ENCODE measurements at regions not wholly inside any gene's neighbourhood (a gene's known extent, or its start where the extent isn't known, plus 50 kb on each side); places are given as distances from the start of the nearest gene placed in this dataset.

DNA sequence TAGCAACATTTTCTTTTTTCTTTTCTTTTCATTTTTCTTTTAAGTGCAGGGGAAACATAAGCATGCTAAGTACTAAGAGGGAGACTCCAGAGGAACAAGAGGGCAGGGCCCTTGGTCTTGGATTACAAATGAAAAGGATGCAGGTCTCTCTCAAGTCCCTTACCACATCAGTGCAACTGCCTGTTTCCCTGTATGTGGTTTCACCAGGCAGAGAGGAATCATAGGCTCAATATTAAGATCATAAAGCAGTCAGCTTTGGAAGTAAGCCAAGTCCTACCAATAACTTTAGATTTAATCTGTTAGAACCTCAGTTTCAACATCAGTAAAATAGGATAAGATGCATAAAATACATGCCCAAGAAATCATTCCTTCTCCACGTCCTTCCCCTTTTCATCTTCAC, 422.7 kb upstream of the PAPPA start:
- H3K27me3 ChIP-seq (ENCODE audit: insufficient read depth, low read length, poor library complexity) = no peaks in the 10 kb centered on the region
- WGBS (ENCODE audit: extremely low coverage, insufficient coverage, low lambda C conversion rate) = 100% methylated on average over 1 of the region's 1 CpG
- no peak overlapping the region for H3K4me2 ChIP-seq (ENCODE audit: low read length)

DNA sequence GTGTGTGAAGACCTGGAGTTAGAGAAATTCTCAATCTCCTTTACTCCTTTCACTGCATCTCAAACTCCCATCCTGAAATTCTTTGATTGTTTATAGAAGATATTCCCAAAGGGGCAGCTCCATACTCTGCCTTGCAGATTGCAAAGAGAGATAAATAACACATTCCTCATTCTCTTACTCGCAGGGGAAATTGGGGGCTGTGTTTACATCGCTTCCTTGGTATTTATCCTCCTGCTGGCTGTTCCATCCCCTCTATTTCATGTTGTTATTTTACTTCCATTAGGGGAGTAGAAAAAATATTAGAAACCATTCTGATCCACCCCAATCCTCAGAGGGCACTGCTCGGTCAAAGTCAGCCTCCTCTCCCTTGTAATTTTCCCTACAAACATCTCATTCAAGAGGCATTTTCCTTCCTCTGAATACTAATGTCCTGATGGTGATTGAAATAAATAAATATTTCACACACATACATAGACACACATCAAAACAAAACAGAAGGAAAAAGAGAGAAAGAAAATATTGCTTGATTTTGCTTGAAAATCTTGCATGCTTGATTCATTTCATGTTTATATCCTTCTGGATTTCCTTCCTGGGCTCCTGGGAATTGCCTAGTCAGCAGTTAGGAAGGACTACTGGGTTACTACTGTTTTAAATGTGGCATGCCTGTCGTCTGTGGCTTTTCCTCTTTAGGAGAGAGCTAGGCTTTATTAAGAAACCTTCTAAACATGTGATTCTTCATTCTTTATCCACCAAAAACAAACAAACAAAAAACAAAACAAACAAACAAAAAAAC, 420.1 kb upstream of the PAPPA start:
- no peak overlapping the region for H3K23ac ChIP-seq (ENCODE audit: low read length)
- no peak overlapping the region for H2BK120ac ChIP-seq (ENCODE audit: low read depth, low read length)
- no peak overlapping the region for H2AK5ac ChIP-seq (ENCODE audit: low read length)
- no peak overlapping the region for H3K4ac ChIP-seq (ENCODE audit: low read depth, low read length)
- no peaks in the 10 kb centered on the region for H3K79me1 ChIP-seq (ENCODE audit: low read length)
- H4K8ac ChIP-seq (ENCODE audit: low read depth, low read length) = no peak overlapping the region
- H3K27ac ChIP-seq (ENCODE audit: low read depth, low read length) = no peak overlapping the region
- H3K4me3 ChIP-seq (ENCODE audit: low read length) = no peak overlapping the region
- H2BK15ac ChIP-seq (replicated peaks; ENCODE audit: low read depth) = peak overlapping the region; percentile 36
- H3K4me1 ChIP-seq (ENCODE audit: control insufficient read depth, low read depth, low read length) = no peaks in the 10 kb centered on the region
- H3K36me3 ChIP-seq (ENCODE audit: control insufficient read depth, insufficient read depth, low read length) = no peaks in the 10 kb centered on the region
- no CpG with 5 or more reads among the region's 4 CpGs for WGBS (ENCODE audit: extremely low coverage, insufficient coverage, low lambda C conversion rate)
- H3K4me2 ChIP-seq (ENCODE audit: low read length) = no peak overlapping the region
- H3K27me3 ChIP-seq (ENCODE audit: insufficient read depth, low read length, poor library complexity) = no peaks in the 10 kb centered on the region
- H2BK5ac ChIP-seq (ENCODE audit: low read length) = no peak overlapping the region
- H4K5ac ChIP-seq (ENCODE audit: low read length) = no peak overlapping the region
- H3K9ac ChIP-seq (ENCODE audit: low read length) = no peak overlapping the region
- H3K56ac ChIP-seq (ENCODE audit: low read length) = no peak overlapping the region
- H3K18ac ChIP-seq (ENCODE audit: low read length) = no peak overlapping the region
- no peaks in the 10 kb centered on the region for H3K79me2 ChIP-seq (ENCODE audit: control insufficient read depth, insufficient read depth, low read length)
- DNase-seq = peak; percentile 62

More for the DNA sequence above, 422.7 kb upstream of the PAPPA start:
- Histone ChIP-seq H3K79me1 (ENCODE audit: low read length) (no peaks in the 10 kb centered on the region), H4K5ac (ENCODE audit: low read length) (no peak overlapping the region), H2AK5ac (ENCODE audit: low read length) (no peak overlapping the region), H3K4ac (ENCODE audit: low read depth, low read length) (no peak overlapping the region), H3K79me2 (ENCODE audit: control insufficient read depth, insufficient read depth, low read length) (no peaks in the 10 kb centered on the region), H2BK15ac (replicated peaks; ENCODE audit: low read depth) (no peak overlapping the region), H3K4me1 (ENCODE audit: control insufficient read depth, low read depth, low read length) (no peaks in the 10 kb centered on the region), H3K4me3 (ENCODE audit: low read length) (no peak overlapping the region), H3K18ac (ENCODE audit: low read length) (no peak overlapping the region), H3K56ac (ENCODE audit: low read length) (no peak overlapping the region), H4K8ac (ENCODE audit: low read depth, low read length) (no peak overlapping the region), H3K36me3 (ENCODE audit: control insufficient read depth, insufficient read depth, low read length) (no peaks in the 10 kb centered on the region), H3K27ac (ENCODE audit: low read depth, low read length) (no peak overlapping the region), H2BK120ac (ENCODE audit: low read depth, low read length) (no peak overlapping the region), H3K23ac (ENCODE audit: low read length) (no peak overlapping the region), H3K9ac (ENCODE audit: low read length) (no peak overlapping the region), H2BK5ac (ENCODE audit: low read length) (no peak overlapping the region)
- no peak for DNase-seq

DNA sequence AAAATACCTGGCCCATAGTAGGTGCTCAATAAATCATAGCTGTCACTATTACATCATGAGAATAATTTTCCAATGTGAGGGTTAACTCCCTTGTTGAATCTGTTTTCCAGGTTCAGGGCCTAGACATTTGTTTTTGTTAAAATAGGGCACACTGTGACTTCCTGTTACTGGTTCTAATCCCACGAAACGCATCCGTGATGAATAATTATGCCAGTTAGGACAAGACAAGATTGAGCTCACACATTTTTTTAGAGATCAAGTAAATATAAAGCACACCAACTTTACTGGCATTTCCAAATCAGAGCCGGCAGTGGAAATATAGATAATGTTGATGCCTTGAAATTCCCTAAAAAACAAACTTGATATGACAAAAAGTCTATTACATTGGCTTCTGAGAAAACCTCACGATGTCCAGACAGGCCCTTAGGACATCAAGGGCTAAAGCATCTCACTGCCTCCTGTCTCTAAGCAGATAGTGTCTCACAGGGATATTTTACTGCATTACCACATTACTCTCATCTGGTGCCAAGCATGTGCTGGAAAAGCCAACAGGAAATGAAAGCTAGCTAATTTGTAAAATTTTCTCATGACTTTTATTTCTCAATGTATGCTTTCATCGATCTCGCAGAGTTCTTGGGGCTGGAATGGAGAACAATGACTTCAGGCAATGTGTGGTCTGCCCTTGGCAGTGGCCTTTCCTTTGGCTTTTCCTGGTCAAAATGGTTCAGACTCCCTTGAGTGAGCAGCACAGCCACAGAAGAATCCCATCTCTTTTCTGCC, 414.3 kb upstream of the PAPPA start:
- H2AK5ac ChIP-seq (ENCODE audit: low read length) = no peak overlapping the region
- no peak overlapping the region for H2BK5ac ChIP-seq (ENCODE audit: low read length)
- H3K4me3 ChIP-seq (ENCODE audit: low read length) = no peak overlapping the region
- H4K5ac ChIP-seq (ENCODE audit: low read length) = no peak overlapping the region
- no CpG with 5 or more reads among the region's 7 CpGs for WGBS (ENCODE audit: extremely low coverage, insufficient coverage, low lambda C conversion rate)
- H3K4ac ChIP-seq (ENCODE audit: low read depth, low read length) = no peak overlapping the region
- no peak overlapping the region for H3K23ac ChIP-seq (ENCODE audit: low read length)
- DNase-seq = no peak
- H3K79me1 ChIP-seq (ENCODE audit: low read length) = no peaks in the 10 kb centered on the region
- H2BK15ac ChIP-seq (replicated peaks; ENCODE audit: low read depth) = no peak overlapping the region
- H2BK120ac ChIP-seq (ENCODE audit: low read depth, low read length) = no peak overlapping the region
- H3K4me1 ChIP-seq (ENCODE audit: control insufficient read depth, low read depth, low read length) = no peaks in the 10 kb centered on the region
- no peaks in the 10 kb centered on the region for H3K27me3 ChIP-seq (ENCODE audit: insufficient read depth, low read length, poor library complexity)
- H3K18ac ChIP-seq (ENCODE audit: low read length) = no peak overlapping the region
- no peak overlapping the region for H4K8ac ChIP-seq (ENCODE audit: low read depth, low read length)
- no peak overlapping the region for H3K4me2 ChIP-seq (ENCODE audit: low read length)
- H3K36me3 ChIP-seq (ENCODE audit: control insufficient read depth, insufficient read depth, low read length) = no peaks in the 10 kb centered on the region
- H3K56ac ChIP-seq (ENCODE audit: low read length) = no peak overlapping the region
- H3K79me2 ChIP-seq (ENCODE audit: control insufficient read depth, insufficient read depth, low read length) = no peaks in the 10 kb centered on the region
- H3K9ac ChIP-seq (ENCODE audit: low read length) = no peak overlapping the region
- H3K27ac ChIP-seq (ENCODE audit: low read depth, low read length) = no peak overlapping the region

DNA sequence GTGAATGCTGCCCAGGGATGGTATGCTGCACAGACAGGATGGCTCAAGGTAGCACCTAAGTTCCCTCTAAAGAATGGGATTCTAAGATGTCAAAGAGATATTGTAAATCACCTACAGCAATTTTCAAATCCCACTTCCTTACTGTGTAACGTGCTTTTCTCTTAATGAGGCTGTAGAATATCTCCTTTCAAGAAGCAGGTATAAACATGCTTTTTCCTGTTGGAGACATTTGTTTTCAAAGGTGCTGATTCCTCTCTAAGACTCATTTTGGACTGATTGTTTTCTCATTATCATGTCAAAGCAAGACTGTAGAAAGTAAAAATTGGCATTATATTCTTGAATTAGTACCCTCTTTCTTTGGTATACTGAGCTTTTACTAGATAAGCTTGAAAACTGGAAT, 412.6 kb upstream of the PAPPA start:
- Histone ChIP-seq H3K4ac (ENCODE audit: low read depth, low read length) (no peak overlapping the region), H2BK5ac (ENCODE audit: low read length) (no peak overlapping the region), H4K5ac (ENCODE audit: low read length) (no peak overlapping the region), H3K18ac (ENCODE audit: low read length) (no peak overlapping the region), H3K27ac (ENCODE audit: low read depth, low read length) (no peak overlapping the region), H3K4me2 (ENCODE audit: low read length) (no peak overlapping the region), H3K23ac (ENCODE audit: low read length) (no peak overlapping the region), H4K8ac (ENCODE audit: low read depth, low read length) (no peak overlapping the region), H2BK15ac (replicated peaks; ENCODE audit: low read depth) (no peak overlapping the region), H3K36me3 (ENCODE audit: control insufficient read depth, insufficient read depth, low read length) (no peaks in the 10 kb centered on the region), H2AK5ac (ENCODE audit: low read length) (no peak overlapping the region), H3K27me3 (ENCODE audit: insufficient read depth, low read length, poor library complexity) (no peaks in the 10 kb centered on the region), H3K4me3 (ENCODE audit: low read length) (no peak overlapping the region), H2BK120ac (ENCODE audit: low read depth, low read length) (no peak overlapping the region), H3K9ac (ENCODE audit: low read length) (no peak overlapping the region), H3K79me1 (ENCODE audit: low read length) (no peaks in the 10 kb centered on the region), H3K79me2 (ENCODE audit: control insufficient read depth, insufficient read depth, low read length) (no peaks in the 10 kb centered on the region), H3K56ac (ENCODE audit: low read length) (no peak overlapping the region), H3K4me1 (ENCODE audit: control insufficient read depth, low read depth, low read length) (no peaks in the 10 kb centered on the region)
- no CpG with 5 or more reads among the region's 1 CpG for WGBS (ENCODE audit: extremely low coverage, insufficient coverage, low lambda C conversion rate)
- no peak for DNase-seq

DNA sequence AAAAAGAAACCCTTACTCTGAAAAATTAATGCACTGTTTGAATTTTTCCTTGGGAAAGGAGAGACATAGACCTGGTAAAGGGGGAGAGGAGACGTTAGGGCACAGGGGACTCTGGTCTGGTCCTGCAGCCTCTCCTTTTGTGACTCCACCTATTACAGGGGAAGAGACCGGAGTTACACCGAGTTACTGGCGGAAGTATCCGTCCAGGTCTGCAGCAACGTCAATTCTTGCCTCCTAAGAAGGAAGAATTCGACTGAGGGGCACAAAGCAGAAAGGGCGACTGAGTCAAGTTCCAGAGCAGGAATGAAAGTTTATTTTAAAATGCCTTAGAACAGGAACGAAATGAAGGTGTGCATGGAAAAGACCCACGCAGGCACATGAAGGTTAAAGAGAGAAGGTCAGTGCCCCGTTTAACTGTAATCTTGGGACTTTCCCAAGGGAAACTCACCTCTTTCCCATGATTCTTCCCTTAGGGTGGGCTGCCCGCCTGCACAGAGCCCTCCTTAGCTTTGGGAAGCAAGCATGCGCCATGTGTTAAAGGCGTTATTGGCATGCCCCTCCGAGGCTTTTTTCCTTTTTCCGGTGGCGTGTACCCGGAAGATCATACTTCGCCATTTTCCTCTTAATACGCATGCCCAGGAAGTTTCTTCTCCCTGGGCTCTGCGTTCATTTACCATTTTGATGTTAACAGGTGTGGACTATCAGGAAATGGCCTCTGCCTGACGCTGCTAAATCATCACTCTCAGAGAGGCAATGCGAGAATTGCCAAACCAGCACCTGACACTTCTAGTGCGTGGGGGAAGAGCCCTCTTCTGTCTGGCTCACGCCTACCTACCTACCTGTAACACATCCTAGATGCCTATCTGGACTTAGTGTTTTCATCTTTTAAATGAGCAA, 409.6 kb upstream of the PAPPA start:
- no peak overlapping the region for H3K4me2 ChIP-seq (ENCODE audit: low read length)
- H3K27me3 ChIP-seq (ENCODE audit: insufficient read depth, low read length, poor library complexity) = no peaks in the 10 kb centered on the region
- H4K5ac ChIP-seq (ENCODE audit: low read length) = no peak overlapping the region
- H3K9ac ChIP-seq (ENCODE audit: low read length) = no peak overlapping the region
- H3K79me1 ChIP-seq (ENCODE audit: low read length) = no peaks in the 10 kb centered on the region
- WGBS (ENCODE audit: extremely low coverage, insufficient coverage, low lambda C conversion rate) = no CpG with 5 or more reads among the region's 25 CpGs
- H3K18ac ChIP-seq (ENCODE audit: low read length) = no peak overlapping the region
- H3K4me3 ChIP-seq (ENCODE audit: low read length) = no peak overlapping the region
- H3K4me1 ChIP-seq (ENCODE audit: control insufficient read depth, low read depth, low read length) = no peaks in the 10 kb centered on the region
- H2BK120ac ChIP-seq (ENCODE audit: low read depth, low read length) = no peak overlapping the region
- no peak overlapping the region for H3K56ac ChIP-seq (ENCODE audit: low read length)
- H2BK15ac ChIP-seq (replicated peaks; ENCODE audit: low read depth) = no peak overlapping the region
- no peaks in the 10 kb centered on the region for H3K79me2 ChIP-seq (ENCODE audit: control insufficient read depth, insufficient read depth, low read length)
- no peaks in the 10 kb centered on the region for H3K36me3 ChIP-seq (ENCODE audit: control insufficient read depth, insufficient read depth, low read length)
- H3K27ac ChIP-seq (ENCODE audit: low read depth, low read length) = no peak overlapping the region
- H3K4ac ChIP-seq (ENCODE audit: low read depth, low read length) = no peak overlapping the region
- no peak overlapping the region for H4K8ac ChIP-seq (ENCODE audit: low read depth, low read length)
- DNase-seq = no peak
- H3K23ac ChIP-seq (ENCODE audit: low read length) = no peak overlapping the region
- no peak overlapping the region for H2BK5ac ChIP-seq (ENCODE audit: low read length)
- no peak overlapping the region for H2AK5ac ChIP-seq (ENCODE audit: low read length)
